ENCODE measurements at regions not wholly inside any gene's neighbourhood (a gene's known extent, or its start where the extent isn't known, plus 50 kb on each side); places are given as distances from the start of the nearest gene placed in this dataset.
"Not testable (repeated sequence)": the region's sequence is repeated elsewhere in the genome, so short reads cannot be mapped to it uniquely, and the experiment has no call there.

DNA sequence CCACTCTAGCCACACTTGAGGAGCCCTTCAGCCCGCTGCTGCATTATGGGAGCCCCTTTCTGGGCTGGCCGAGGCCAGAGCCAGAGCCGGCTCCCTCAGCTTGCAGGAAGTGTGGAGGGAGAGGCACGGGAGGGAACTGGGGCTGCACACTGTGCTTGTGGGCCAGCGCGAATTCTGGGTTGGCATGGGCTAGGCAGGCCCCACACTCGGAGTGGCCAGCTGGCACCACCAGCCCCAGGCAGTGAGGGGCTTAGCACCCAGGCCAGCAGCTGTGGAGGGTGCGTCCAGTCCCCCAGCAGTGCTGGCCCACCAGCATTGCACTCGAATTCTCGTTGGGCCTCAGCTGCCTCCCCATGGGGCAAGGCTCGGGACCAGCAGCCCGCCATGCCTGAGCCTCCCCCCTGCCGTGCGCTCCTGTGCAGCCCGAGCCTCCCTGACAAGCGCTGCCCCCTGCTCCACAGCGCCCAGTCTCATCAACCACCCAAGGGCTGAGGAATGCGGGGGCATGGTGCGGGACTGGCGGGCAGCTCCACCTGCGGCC lies 785.9 kb upstream of the TPTE start:
- no TSS peak for BruUV-seq (replicated peaks)
- POLR2A ChIA-PET, result no interaction called here
- no peaks in the 10 kb centered on the region for H3K4me1 ChIP-seq
- CTCF ChIA-PET, result no interaction called here
- H3K27ac Mint-ChIP-seq (ENCODE audit: unreplicated experiment), result no peak overlapping the region
- H3K4me1 Mint-ChIP-seq (ENCODE audit: low read depth, unreplicated experiment), result no peaks in the 10 kb centered on the region
- no peaks in the 10 kb centered on the region for H3K9me3 Mint-ChIP-seq (ENCODE audit: unreplicated experiment)
- intact Hi-C loops (cut with micrococcal nuclease; ENCODE audit: unreplicated experiment), result no loop called here
- no peaks in the 10 kb centered on the region for H3K36me3 ChIP-seq (ENCODE audit: control insufficient read depth, insufficient read depth, low read length)
- no peaks in the 10 kb centered on the region for H3K27me3 ChIP-seq (replicated peaks; ENCODE audit: control insufficient read depth, insufficient read depth, low read length)
- no peaks in the 10 kb centered on the region for H3K27me3 Mint-ChIP-seq (ENCODE audit: insufficient read depth, unreplicated experiment)
- no peaks in the 10 kb centered on the region for H3K36me3 Mint-ChIP-seq (ENCODE audit: insufficient read depth, unreplicated experiment)
- DNase-seq, result no peak
- no peak overlapping the region for H3K4me3 ChIP-seq (ENCODE audit: low read depth, low read length)
- TF ChIP-seq, protein P1, sequence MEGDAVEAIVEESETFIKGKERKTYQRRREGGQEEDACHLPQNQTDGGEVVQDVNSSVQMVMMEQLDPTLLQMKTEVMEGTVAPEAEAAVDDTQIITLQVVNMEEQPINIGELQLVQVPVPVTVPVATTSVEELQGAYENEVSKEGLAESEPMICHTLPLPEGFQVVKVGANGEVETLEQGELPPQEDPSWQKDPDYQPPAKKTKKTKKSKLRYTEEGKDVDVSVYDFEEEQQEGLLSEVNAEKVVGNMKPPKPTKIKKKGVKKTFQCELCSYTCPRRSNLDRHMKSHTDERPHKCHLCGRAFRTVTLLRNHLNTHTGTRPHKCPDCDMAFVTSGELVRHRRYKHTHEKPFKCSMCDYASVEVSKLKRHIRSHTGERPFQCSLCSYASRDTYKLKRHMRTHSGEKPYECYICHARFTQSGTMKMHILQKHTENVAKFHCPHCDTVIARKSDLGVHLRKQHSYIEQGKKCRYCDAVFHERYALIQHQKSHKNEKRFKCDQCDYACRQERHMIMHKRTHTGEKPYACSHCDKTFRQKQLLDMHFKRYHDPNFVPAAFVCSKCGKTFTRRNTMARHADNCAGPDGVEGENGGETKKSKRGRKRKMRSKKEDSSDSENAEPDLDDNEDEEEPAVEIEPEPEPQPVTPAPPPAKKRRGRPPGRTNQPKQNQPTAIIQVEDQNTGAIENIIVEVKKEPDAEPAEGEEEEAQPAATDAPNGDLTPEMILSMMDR (IDR thresholded peaks at IDR 0.05; ENCODE audit: insufficient read depth in 1 of 2, low read depth in 1 of 2, low read length in 1 of 2, severe bottlenecking in 1 of 2, unreplicated experiment in 1 of 2), result no peak
- H3K4me3 Mint-ChIP-seq (ENCODE audit: unreplicated experiment), result no peak overlapping the region
- H3K9me3 ChIP-seq, result peaks cover 5% of the 10 kb centered on the region; the same call in 1 of the 2 replicates

DNA sequence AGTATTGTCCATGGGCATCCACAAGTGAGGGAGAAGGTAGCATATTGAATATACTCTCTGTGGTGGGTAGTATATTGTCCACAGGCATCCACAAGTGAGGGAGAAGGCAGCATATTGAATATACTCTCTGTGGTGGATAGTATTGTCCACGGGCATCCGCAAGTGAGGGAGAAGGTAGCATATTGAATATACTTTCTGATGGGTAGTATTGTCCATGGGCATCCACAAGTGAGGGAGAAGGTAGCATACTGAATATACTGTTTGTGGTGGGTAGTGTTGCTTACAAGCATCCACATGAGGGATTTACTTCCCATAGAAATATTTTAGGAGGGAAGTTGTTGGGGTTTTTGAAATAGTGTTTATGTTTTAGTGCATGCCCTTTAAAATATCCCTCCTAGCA lies 784.1 kb upstream of the TPTE start:
- DNase-seq; H3K4me3 ChIP-seq (ENCODE audit: low read depth, low read length); H3K36me3 Mint-ChIP-seq (ENCODE audit: insufficient read depth, unreplicated experiment); BruUV-seq (replicated peaks); CTCF ChIA-PET; intact Hi-C loops (cut with micrococcal nuclease; ENCODE audit: unreplicated experiment); H3K9me3 ChIP-seq; H3K27ac Mint-ChIP-seq (ENCODE audit: unreplicated experiment); H3K27me3 ChIP-seq (replicated peaks; ENCODE audit: control insufficient read depth, insufficient read depth, low read length); H3K4me3 Mint-ChIP-seq (ENCODE audit: unreplicated experiment); H3K4me1 ChIP-seq; H3K9me3 Mint-ChIP-seq (ENCODE audit: unreplicated experiment); H3K4me1 Mint-ChIP-seq (ENCODE audit: low read depth, unreplicated experiment); H3K27me3 Mint-ChIP-seq (ENCODE audit: insufficient read depth, unreplicated experiment); POLR2A ChIA-PET; H3K36me3 ChIP-seq (ENCODE audit: control insufficient read depth, insufficient read depth, low read length): not testable (repeated sequence)

DNA sequence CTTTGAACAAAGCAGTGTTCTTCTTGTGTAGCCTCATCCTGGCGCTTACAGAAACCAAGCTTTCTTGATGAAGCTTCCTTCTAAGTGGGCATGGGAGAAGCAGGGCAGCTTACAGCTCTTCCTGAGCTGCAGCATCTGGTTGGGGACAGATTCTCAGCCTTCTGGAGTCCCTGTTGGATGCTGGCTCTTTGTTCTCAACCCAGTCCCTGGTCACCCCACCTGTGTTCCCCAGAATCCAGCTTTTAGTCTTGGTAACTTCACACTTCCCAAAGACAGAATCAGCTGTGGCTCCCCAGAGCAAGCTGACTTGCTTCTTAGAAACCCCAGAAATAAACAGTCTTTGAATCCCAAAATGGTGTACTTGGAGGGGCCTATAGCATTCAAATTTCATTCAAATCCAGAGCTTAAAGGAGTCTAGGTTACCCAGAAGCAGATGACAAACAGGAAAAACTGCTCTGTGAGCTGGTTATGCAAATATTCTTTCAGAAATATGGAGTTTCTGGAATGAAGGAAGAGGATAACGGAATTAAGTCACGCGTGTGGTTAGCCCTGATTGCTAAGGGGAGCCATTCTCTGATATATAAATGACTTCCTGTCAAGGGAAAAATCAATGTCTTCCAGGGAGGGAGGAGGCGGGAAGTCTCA lies 783.4 kb upstream of the TPTE start:
- H3K36me3 Mint-ChIP-seq (ENCODE audit: insufficient read depth, unreplicated experiment); H3K9me3 ChIP-seq; intact Hi-C loops (cut with micrococcal nuclease; ENCODE audit: unreplicated experiment); H3K4me3 ChIP-seq (ENCODE audit: low read depth, low read length); H3K36me3 ChIP-seq (ENCODE audit: control insufficient read depth, insufficient read depth, low read length); H3K27ac Mint-ChIP-seq (ENCODE audit: unreplicated experiment); POLR2A ChIA-PET; H3K4me1 Mint-ChIP-seq (ENCODE audit: low read depth, unreplicated experiment); H3K4me3 Mint-ChIP-seq (ENCODE audit: unreplicated experiment); H3K9me3 Mint-ChIP-seq (ENCODE audit: unreplicated experiment); H3K27me3 ChIP-seq (replicated peaks; ENCODE audit: control insufficient read depth, insufficient read depth, low read length); H3K27me3 Mint-ChIP-seq (ENCODE audit: insufficient read depth, unreplicated experiment); DNase-seq; H3K4me1 ChIP-seq; BruUV-seq (replicated peaks); CTCF ChIA-PET: not testable (repeated sequence)

DNA sequence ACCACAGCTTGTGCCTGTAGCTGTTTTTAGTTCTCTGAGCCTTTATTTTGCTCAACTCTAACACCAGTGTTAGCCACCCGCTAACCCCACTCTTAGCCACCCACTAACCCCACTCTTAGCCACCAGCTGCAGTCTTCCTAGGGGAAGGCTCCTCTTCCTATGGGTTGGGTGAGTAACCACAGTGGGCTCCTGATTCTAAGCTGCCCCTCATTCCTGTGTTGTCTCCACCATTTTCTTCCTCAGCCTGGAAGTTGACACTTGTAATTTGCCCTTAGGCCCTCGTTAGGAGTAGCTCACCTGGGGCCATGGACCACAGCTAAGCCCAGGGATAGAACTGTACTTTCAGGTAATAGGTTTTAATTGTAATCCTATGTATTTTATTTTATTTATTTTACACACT lies 782.9 kb upstream of the TPTE start:
- H3K4me1 Mint-ChIP-seq (ENCODE audit: low read depth, unreplicated experiment), result no peaks in the 10 kb centered on the region
- H3K4me1 ChIP-seq, result no peaks in the 10 kb centered on the region
- ChIA-PET POLR2A (no interaction called here), CTCF (no interaction called here)
- TF ChIP-seq, protein P1 (IDR thresholded peaks at IDR 0.05; ENCODE audit: insufficient read depth in 1 of 2, low read depth in 1 of 2, low read length in 1 of 2, severe bottlenecking in 1 of 2, unreplicated experiment in 1 of 2), result no peak
- H3K9me3 ChIP-seq, result peaks cover 5% of the 10 kb centered on the region; the same call in 1 of the 2 replicates
- H3K27ac Mint-ChIP-seq (ENCODE audit: unreplicated experiment), result no peak overlapping the region
- intact Hi-C loops (cut with micrococcal nuclease; ENCODE audit: unreplicated experiment), result no loop called here
- H3K9me3 Mint-ChIP-seq (ENCODE audit: unreplicated experiment), result no peaks in the 10 kb centered on the region
- no peak for DNase-seq
- no peak overlapping the region for H3K4me3 ChIP-seq (ENCODE audit: low read depth, low read length)
- no peaks in the 10 kb centered on the region for H3K36me3 ChIP-seq (ENCODE audit: control insufficient read depth, insufficient read depth, low read length)
- H3K27me3 ChIP-seq (replicated peaks; ENCODE audit: control insufficient read depth, insufficient read depth, low read length), result no peaks in the 10 kb centered on the region
- no TSS peak for BruUV-seq (replicated peaks)
- H3K36me3 Mint-ChIP-seq (ENCODE audit: insufficient read depth, unreplicated experiment), result no peaks in the 10 kb centered on the region
- no peak overlapping the region for H3K4me3 Mint-ChIP-seq (ENCODE audit: unreplicated experiment)
- no peaks in the 10 kb centered on the region for H3K27me3 Mint-ChIP-seq (ENCODE audit: insufficient read depth, unreplicated experiment)
